ENCODE measurements at regions not wholly inside any gene's neighbourhood (a gene's known extent, or its start where the extent isn't known, plus 50 kb on each side); places are given as distances from the start of the nearest gene placed in this dataset.

GRCh38 chrY:8202837-8203236 lies 1134.4 kb upstream of the TSPY4 start:
- 42 to 60% methylated on average over 2 to 3 of the region's 3 CpGs for WGBS, 2 donors
- H3K27ac ChIP-seq (ENCODE audit: low read depth in 2 of 2, low read length in 1 of 2) = no peak overlapping the region
- H3K4me1 ChIP-seq (ENCODE audit: control insufficient read depth in 2 of 2, insufficient read depth in 2 of 2, low read length in 1 of 2) = no peaks in the 10 kb centered on the region
- H3K9me3 ChIP-seq (ENCODE audit: control insufficient read depth in 2 of 2, insufficient read depth in 1 of 2, low read depth in 1 of 2, low read length in 1 of 2) = no peaks in the 10 kb centered on the region
- H3K27me3 ChIP-seq (ENCODE audit: control insufficient read depth in 1 of 2, insufficient read depth in 2 of 2, low read length in 2 of 2) = no peaks in the 10 kb centered on the region
- H3K36me3 ChIP-seq (ENCODE audit: control insufficient read depth in 2 of 2, insufficient read depth in 2 of 2, low read length in 1 of 2) = no peaks in the 10 kb centered on the region
- H3K4me3 ChIP-seq (ENCODE audit: low read depth in 1 of 2, low read length in 2 of 2) = no peak overlapping the region

GRCh38 chrY:8241144-8241543 lies 1096.1 kb upstream of the TSPY4 start:
- 76% methylated on average over 8 of the region's 8 CpGs; no CpG with 5 or more reads in 1 of the 2 donors for WGBS, 2 donors
- H3K9me3 ChIP-seq (ENCODE audit: control insufficient read depth in 2 of 2, insufficient read depth in 1 of 2, low read depth in 1 of 2, low read length in 1 of 2) = no peaks in the 10 kb centered on the region
- H3K27me3 ChIP-seq (ENCODE audit: control insufficient read depth in 1 of 2, insufficient read depth in 2 of 2, low read length in 2 of 2) = no peaks in the 10 kb centered on the region
- H3K36me3 ChIP-seq (ENCODE audit: control insufficient read depth in 2 of 2, insufficient read depth in 2 of 2, low read length in 1 of 2) = no peaks in the 10 kb centered on the region
- H3K27ac ChIP-seq (ENCODE audit: low read depth in 2 of 2, low read length in 1 of 2) = no peak overlapping the region
- H3K4me3 ChIP-seq (ENCODE audit: low read depth in 1 of 2, low read length in 2 of 2) = no peak overlapping the region
- H3K4me1 ChIP-seq (ENCODE audit: control insufficient read depth in 2 of 2, insufficient read depth in 2 of 2, low read length in 1 of 2) = no peaks in the 10 kb centered on the region

- no peaks in the 10 kb centered on the region for H3K9me3 ChIP-seq (ENCODE audit: control insufficient read depth in 2 of 2, insufficient read depth in 1 of 2, low read depth in 1 of 2, low read length in 1 of 2)
- no peak overlapping the region for H3K27ac ChIP-seq (ENCODE audit: low read depth in 2 of 2, low read length in 1 of 2)
- H3K27me3 ChIP-seq (ENCODE audit: control insufficient read depth in 1 of 2, insufficient read depth in 2 of 2, low read length in 2 of 2) = no peaks in the 10 kb centered on the region
- H3K4me3 ChIP-seq (ENCODE audit: low read depth in 1 of 2, low read length in 2 of 2) = no peak overlapping the region
- no peaks in the 10 kb centered on the region for H3K36me3 ChIP-seq (ENCODE audit: control insufficient read depth in 2 of 2, insufficient read depth in 2 of 2, low read length in 1 of 2)
- H3K4me1 ChIP-seq (ENCODE audit: control insufficient read depth in 2 of 2, insufficient read depth in 2 of 2, low read length in 1 of 2) = no peaks in the 10 kb centered on the region
These were observed 1063.5 kb upstream of the TSPY4 start for GRCh38 chrY:8273807-8274206.

DNA sequence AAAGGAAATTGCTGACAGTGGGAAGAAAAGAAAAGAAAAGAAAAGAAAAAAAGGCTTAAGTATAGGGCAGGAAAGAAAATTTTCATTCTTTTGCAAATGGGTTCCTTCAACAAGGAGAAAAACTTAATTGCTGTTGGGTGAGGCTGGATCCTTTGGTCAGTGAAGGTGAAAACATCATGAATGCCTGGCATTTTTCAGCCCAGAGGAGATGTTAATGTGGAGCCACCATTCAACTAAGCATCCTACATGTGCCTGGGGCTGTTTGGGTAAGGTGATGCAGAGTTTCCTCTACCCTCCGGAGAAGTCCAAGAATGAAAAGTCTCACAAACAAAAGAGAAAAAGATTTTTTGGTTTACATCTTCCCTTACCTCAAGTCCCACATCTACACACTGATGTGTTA lies 1032.2 kb upstream of the TSPY4 start:
- Histone ChIP-seq H3K27me3 (ENCODE audit: control insufficient read depth in 1 of 2, insufficient read depth in 2 of 2, low read length in 2 of 2) (no peaks in the 10 kb centered on the region), H3K27ac (ENCODE audit: low read depth in 2 of 2, low read length in 1 of 2) (no peak overlapping the region), H3K9me3 (ENCODE audit: control insufficient read depth in 2 of 2, insufficient read depth in 1 of 2, low read depth in 1 of 2, low read length in 1 of 2) (no peaks in the 10 kb centered on the region), H3K36me3 (ENCODE audit: control insufficient read depth in 2 of 2, insufficient read depth in 2 of 2, low read length in 1 of 2) (no peaks in the 10 kb centered on the region), H3K4me3 (ENCODE audit: low read depth in 1 of 2, low read length in 2 of 2) (no peak overlapping the region), H3K4me1 (ENCODE audit: control insufficient read depth in 2 of 2, insufficient read depth in 2 of 2, low read length in 1 of 2) (no peaks in the 10 kb centered on the region)
- 79% methylated on average over 1 of the region's 1 CpG; no CpG with 5 or more reads in 1 of the 2 donors for WGBS, 2 donors

GRCh38 chrY:8324113-8324512 lies 1013.2 kb upstream of the TSPY4 start:
- H3K9me3 ChIP-seq (ENCODE audit: control insufficient read depth in 2 of 2, insufficient read depth in 1 of 2, low read depth in 1 of 2, low read length in 1 of 2) = no peaks in the 10 kb centered on the region
- no peaks in the 10 kb centered on the region for H3K4me1 ChIP-seq (ENCODE audit: control insufficient read depth in 2 of 2, insufficient read depth in 2 of 2, low read length in 1 of 2)
- no peaks in the 10 kb centered on the region for H3K27me3 ChIP-seq (ENCODE audit: control insufficient read depth in 1 of 2, insufficient read depth in 2 of 2, low read length in 2 of 2)
- H3K36me3 ChIP-seq (ENCODE audit: control insufficient read depth in 2 of 2, insufficient read depth in 2 of 2, low read length in 1 of 2) = no peaks in the 10 kb centered on the region
- no peak overlapping the region for H3K4me3 ChIP-seq (ENCODE audit: low read depth in 1 of 2, low read length in 2 of 2)
- no peak overlapping the region for H3K27ac ChIP-seq (ENCODE audit: low read depth in 2 of 2, low read length in 1 of 2)

- Histone ChIP-seq H3K36me3 (ENCODE audit: control insufficient read depth in 2 of 2, insufficient read depth in 2 of 2, low read length in 1 of 2) (no peaks in the 10 kb centered on the region), H3K4me1 (ENCODE audit: control insufficient read depth in 2 of 2, insufficient read depth in 2 of 2, low read length in 1 of 2) (no peaks in the 10 kb centered on the region), H3K9me3 (ENCODE audit: control insufficient read depth in 2 of 2, insufficient read depth in 1 of 2, low read depth in 1 of 2, low read length in 1 of 2) (no peaks in the 10 kb centered on the region), H3K4me3 (ENCODE audit: low read depth in 1 of 2, low read length in 2 of 2) (no peak overlapping the region), H3K27me3 (ENCODE audit: control insufficient read depth in 1 of 2, insufficient read depth in 2 of 2, low read length in 2 of 2) (no peaks in the 10 kb centered on the region), H3K27ac (ENCODE audit: low read depth in 2 of 2, low read length in 1 of 2) (no peak overlapping the region)
- 69% methylated on average over 2 of the region's 2 CpGs; no CpG with 5 or more reads in 1 of the 2 donors for WGBS, 2 donors
These were observed 1010.3 kb upstream of the TSPY4 start for GRCh38 chrY:8326944-8327343.

- H3K36me3 ChIP-seq (ENCODE audit: control insufficient read depth in 2 of 2, insufficient read depth in 2 of 2, low read length in 1 of 2) = no peaks in the 10 kb centered on the region
- H3K9me3 ChIP-seq (ENCODE audit: control insufficient read depth in 2 of 2, insufficient read depth in 1 of 2, low read depth in 1 of 2, low read length in 1 of 2) = no peaks in the 10 kb centered on the region
- no peak overlapping the region for H3K27ac ChIP-seq (ENCODE audit: low read depth in 2 of 2, low read length in 1 of 2)
- 67 to 68% methylated on average over 1 of the region's 1 CpG for WGBS, 2 donors
- no peaks in the 10 kb centered on the region for H3K27me3 ChIP-seq (ENCODE audit: control insufficient read depth in 1 of 2, insufficient read depth in 2 of 2, low read length in 2 of 2)
- H3K4me1 ChIP-seq (ENCODE audit: control insufficient read depth in 2 of 2, insufficient read depth in 2 of 2, low read length in 1 of 2) = no peaks in the 10 kb centered on the region
- no peak overlapping the region for H3K4me3 ChIP-seq (ENCODE audit: low read depth in 1 of 2, low read length in 2 of 2)
These were observed 1009.4 kb upstream of the TSPY4 start for GRCh38 chrY:8327708-8328354.

DNA sequence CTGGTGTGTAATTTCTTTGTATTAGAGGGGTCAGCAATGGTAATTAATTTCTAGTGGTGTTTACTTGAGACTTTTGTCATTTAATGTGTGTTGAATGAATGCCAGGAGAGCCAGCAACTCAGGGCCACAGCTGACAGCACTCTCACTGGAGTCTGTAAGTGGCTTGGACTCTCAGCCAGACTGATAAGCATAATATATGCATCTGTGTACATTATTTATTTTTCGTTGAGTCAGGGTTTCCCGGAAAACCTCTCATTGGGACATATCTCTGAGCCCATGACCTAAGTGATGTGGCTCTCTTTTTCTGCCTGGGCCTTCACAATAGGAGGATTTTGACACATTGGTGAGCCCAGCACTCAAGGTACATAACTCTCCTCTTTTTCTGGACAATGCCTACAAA lies 1007.8 kb upstream of the TSPY4 start:
- Histone ChIP-seq H3K4me1 (ENCODE audit: control insufficient read depth in 2 of 2, insufficient read depth in 2 of 2, low read length in 1 of 2) (no peaks in the 10 kb centered on the region), H3K27me3 (ENCODE audit: control insufficient read depth in 1 of 2, insufficient read depth in 2 of 2, low read length in 2 of 2) (no peaks in the 10 kb centered on the region), H3K27ac (ENCODE audit: low read depth in 2 of 2, low read length in 1 of 2) (no peak overlapping the region), H3K36me3 (ENCODE audit: control insufficient read depth in 2 of 2, insufficient read depth in 2 of 2, low read length in 1 of 2) (no peaks in the 10 kb centered on the region), H3K4me3 (ENCODE audit: low read depth in 1 of 2, low read length in 2 of 2) (no peak overlapping the region), H3K9me3 (ENCODE audit: control insufficient read depth in 2 of 2, insufficient read depth in 1 of 2, low read depth in 1 of 2, low read length in 1 of 2) (no peaks in the 10 kb centered on the region)
- 10 to 79% methylated on average over 2 of the region's 2 CpGs for WGBS, 2 donors

GRCh38 chrY:8329929-8330328 lies 1007.3 kb upstream of the TSPY4 start:
- no peaks in the 10 kb centered on the region for H3K4me1 ChIP-seq (ENCODE audit: control insufficient read depth in 2 of 2, insufficient read depth in 2 of 2, low read length in 1 of 2)
- WGBS, 2 donors = 68 to 86% methylated on average over 3 of the region's 3 CpGs
- no peaks in the 10 kb centered on the region for H3K27me3 ChIP-seq (ENCODE audit: control insufficient read depth in 1 of 2, insufficient read depth in 2 of 2, low read length in 2 of 2)
- H3K27ac ChIP-seq (ENCODE audit: low read depth in 2 of 2, low read length in 1 of 2) = no peak overlapping the region
- no peaks in the 10 kb centered on the region for H3K9me3 ChIP-seq (ENCODE audit: control insufficient read depth in 2 of 2, insufficient read depth in 1 of 2, low read depth in 1 of 2, low read length in 1 of 2)
- H3K36me3 ChIP-seq (ENCODE audit: control insufficient read depth in 2 of 2, insufficient read depth in 2 of 2, low read length in 1 of 2) = no peaks in the 10 kb centered on the region
- H3K4me3 ChIP-seq (ENCODE audit: low read depth in 1 of 2, low read length in 2 of 2) = no peak overlapping the region

GRCh38 chrY:8333328-8333727 lies 1003.9 kb upstream of the TSPY4 start:
- H3K4me1 ChIP-seq (ENCODE audit: control insufficient read depth in 2 of 2, insufficient read depth in 2 of 2, low read length in 1 of 2) = no peaks in the 10 kb centered on the region
- 62 to 72% methylated on average over 3 of the region's 3 CpGs for WGBS, 2 donors
- no peak overlapping the region for H3K4me3 ChIP-seq (ENCODE audit: low read depth in 1 of 2, low read length in 2 of 2)
- H3K9me3 ChIP-seq (ENCODE audit: control insufficient read depth in 2 of 2, insufficient read depth in 1 of 2, low read depth in 1 of 2, low read length in 1 of 2) = no peaks in the 10 kb centered on the region
- H3K36me3 ChIP-seq (ENCODE audit: control insufficient read depth in 2 of 2, insufficient read depth in 2 of 2, low read length in 1 of 2) = no peaks in the 10 kb centered on the region
- H3K27ac ChIP-seq (ENCODE audit: low read depth in 2 of 2, low read length in 1 of 2) = no peak overlapping the region
- no peaks in the 10 kb centered on the region for H3K27me3 ChIP-seq (ENCODE audit: control insufficient read depth in 1 of 2, insufficient read depth in 2 of 2, low read length in 2 of 2)

All from esophagus (tissue), 2 donors.